PC-3 (cell line): ENCODE measurements at regions not wholly inside any gene's neighbourhood (a gene's known extent, or its start where the extent isn't known, plus 50 kb on each side); places are given as distances from the start of the nearest gene placed in this dataset.

ENCODE experiments used
- EZH2 ChIP-seq: fragments of 300-600 bp; sonication (generic); IDR thresholded peaks from one replicate; pipeline ENCODE4 v1.6.1; 2017; ENCODE audit warnings: antibody characterized with exemption, mild to moderate bottlenecking, low read length; ENCODE audit not compliant: unreplicated experiment
- EZH2phosphoT487 ChIP-seq: fragments of 300-600 bp; sonication (generic); IDR thresholded peaks from 2 replicates; pipeline ENCODE4 v1.6.1; 2018; ENCODE audit warnings: mild to moderate bottlenecking, antibody characterized with exemption, low read length, borderline replicate concordance
- TF ChIP-seq, protein P1 (sequence below): fragments of 300-600 bp; sonication (generic); conservative IDR thresholded peaks from 2 replicates; pipeline ENCODE4 v1.5.1; 2017; ENCODE audit warnings: antibody characterized with exemption, low read depth, mild to moderate bottlenecking, low read length

DNA sequence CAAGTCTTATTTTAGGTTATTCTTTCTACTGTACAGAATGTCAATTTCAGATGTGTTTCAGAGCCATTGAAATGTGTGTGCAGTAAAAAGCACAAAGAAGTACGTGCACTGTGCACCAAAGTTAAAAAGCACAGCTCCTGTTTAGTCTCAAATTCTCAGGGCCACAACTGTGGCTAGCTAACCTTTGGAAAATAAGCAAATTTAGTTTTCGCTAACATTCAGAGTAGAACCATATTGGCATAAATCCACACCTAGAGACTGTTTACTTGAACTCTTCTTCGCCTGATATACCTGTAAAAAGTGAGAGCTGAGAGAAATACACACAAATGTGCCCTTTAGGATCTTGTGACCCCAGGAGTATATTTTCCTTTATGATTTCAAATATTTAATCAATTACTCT lies 353.9 kb downstream of the TFEC start:
- TF ChIP-seq, protein P1, sequence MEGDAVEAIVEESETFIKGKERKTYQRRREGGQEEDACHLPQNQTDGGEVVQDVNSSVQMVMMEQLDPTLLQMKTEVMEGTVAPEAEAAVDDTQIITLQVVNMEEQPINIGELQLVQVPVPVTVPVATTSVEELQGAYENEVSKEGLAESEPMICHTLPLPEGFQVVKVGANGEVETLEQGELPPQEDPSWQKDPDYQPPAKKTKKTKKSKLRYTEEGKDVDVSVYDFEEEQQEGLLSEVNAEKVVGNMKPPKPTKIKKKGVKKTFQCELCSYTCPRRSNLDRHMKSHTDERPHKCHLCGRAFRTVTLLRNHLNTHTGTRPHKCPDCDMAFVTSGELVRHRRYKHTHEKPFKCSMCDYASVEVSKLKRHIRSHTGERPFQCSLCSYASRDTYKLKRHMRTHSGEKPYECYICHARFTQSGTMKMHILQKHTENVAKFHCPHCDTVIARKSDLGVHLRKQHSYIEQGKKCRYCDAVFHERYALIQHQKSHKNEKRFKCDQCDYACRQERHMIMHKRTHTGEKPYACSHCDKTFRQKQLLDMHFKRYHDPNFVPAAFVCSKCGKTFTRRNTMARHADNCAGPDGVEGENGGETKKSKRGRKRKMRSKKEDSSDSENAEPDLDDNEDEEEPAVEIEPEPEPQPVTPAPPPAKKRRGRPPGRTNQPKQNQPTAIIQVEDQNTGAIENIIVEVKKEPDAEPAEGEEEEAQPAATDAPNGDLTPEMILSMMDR: no peak
- no peak for TF ChIP-seq EZH2
- no peak for TF ChIP-seq EZH2phosphoT487
